Common myeloid progenitor, CD34-positive (primary cell): ENCODE measurements at regions not wholly inside any gene's neighbourhood (a gene's known extent, or its start where the extent isn't known, plus 50 kb on each side); places are given as distances from the start of the nearest gene placed in this dataset.

Experiments
- CTCF ChIA-PET: fragments of 350-600 bp; sonication (Branson Sonifier 250); formaldehyde crosslinking; loops from one replicate; lab custom pipeline; 2021; ENCODE audit warnings: antibody characterized with exemption; lab: Charles Lee
- POLR2A ChIA-PET: fragments of 350-600 bp; sonication (Branson Sonifier 250); formaldehyde crosslinking; loops from one replicate; lab custom pipeline; 2021; ENCODE audit warnings: antibody characterized with exemption; lab: Charles Lee
- DNase-seq, 3 donors: peaks; one replicate each; pipeline versions ENCODE4 v3.0.0 to v3.0.0-alpha.2; 2013
- H3K27ac ChIP-seq, 2 experiments: 1 replicate in 1 of 2; 2 replicates in 1 of 2; pipeline ENCODE4 v1.7.0; 2013; ENCODE audit warnings: inconsistent platforms in 2 of 2, low read length in 2 of 2, mild to moderate bottlenecking in 2 of 2, low read depth in 1 of 2, moderate library complexity in 1 of 2; ENCODE audit not compliant: severe bottlenecking in 2 of 2, insufficient read depth in 1 of 2, poor library complexity in 1 of 2
- H3K27me3 ChIP-seq, 5 experiments: replicated peaks in 2 of 5; 1 replicate in 3 of 5; 2 replicates in 2 of 5; pipeline versions ENCODE4 v1.6.1 to v1.7.0; 2013; ENCODE audit warnings: low read length in 4 of 5, mild to moderate bottlenecking in 2 of 5, moderate library complexity in 2 of 5, inconsistent platforms in 1 of 5; ENCODE audit not compliant: insufficient read depth in 5 of 5, control insufficient read depth in 4 of 5
- H3K36me3 ChIP-seq, 4 experiments: 1 replicate in 2 of 4; 2 replicates in 2 of 4; pipeline versions ENCODE4 v1.6.1 to v1.7.0; 2013; ENCODE audit warnings: low read length in 3 of 4, control low read depth in 1 of 4, mild to moderate bottlenecking in 1 of 4; ENCODE audit not compliant: control insufficient read depth in 4 of 4, insufficient read depth in 4 of 4
- H3K4me1 ChIP-seq, 4 experiments: 1 replicate in 3 of 4; 2 replicates in 1 of 4; pipeline versions ENCODE4 v1.6.1 to v1.7.1; 2013; ENCODE audit warnings: low read length in 3 of 4, mild to moderate bottlenecking in 3 of 4, control low read depth in 1 of 4, inconsistent platforms in 1 of 4, moderate library complexity in 1 of 4; ENCODE audit not compliant: control insufficient read depth in 4 of 4, insufficient read depth in 4 of 4; ENCODE audit errors: control extremely low read depth in 1 of 4
- H3K4me3 ChIP-seq, 7 experiments: 1 replicate in 4 of 7; 2 replicates in 3 of 7; pipeline versions ENCODE4 v1.5.1 to v1.7.0; 2013; ENCODE audit warnings: mild to moderate bottlenecking in 7 of 7, low read length in 6 of 7, moderate library complexity in 6 of 7, inconsistent platforms in 2 of 7, low read depth in 2 of 7, control low read depth in 1 of 7; ENCODE audit not compliant: insufficient read depth in 4 of 7, control insufficient read depth in 1 of 7; ENCODE audit errors: extremely low read depth in 1 of 7
- H3K9me3 ChIP-seq, 5 experiments: 1 replicate in 4 of 5; 2 replicates in 1 of 5; pipeline versions ENCODE4 v1.6.1 to v1.7.1; 2013; ENCODE audit warnings: low read length in 4 of 5, mild to moderate bottlenecking in 2 of 5, inconsistent platforms in 1 of 5, low read depth in 1 of 5, moderate library complexity in 1 of 5; ENCODE audit not compliant: control insufficient read depth in 4 of 5, insufficient read depth in 2 of 5; ENCODE audit errors: control extremely low read depth in 1 of 5
- WGBS: methylation state at CpG from one replicate; pipeline ENCODE4 v1.1.5; 2013; ENCODE audit not compliant: insufficient coverage; 5-methylcytosine and 5-hydroxymethylcytosine counted together

DNA sequence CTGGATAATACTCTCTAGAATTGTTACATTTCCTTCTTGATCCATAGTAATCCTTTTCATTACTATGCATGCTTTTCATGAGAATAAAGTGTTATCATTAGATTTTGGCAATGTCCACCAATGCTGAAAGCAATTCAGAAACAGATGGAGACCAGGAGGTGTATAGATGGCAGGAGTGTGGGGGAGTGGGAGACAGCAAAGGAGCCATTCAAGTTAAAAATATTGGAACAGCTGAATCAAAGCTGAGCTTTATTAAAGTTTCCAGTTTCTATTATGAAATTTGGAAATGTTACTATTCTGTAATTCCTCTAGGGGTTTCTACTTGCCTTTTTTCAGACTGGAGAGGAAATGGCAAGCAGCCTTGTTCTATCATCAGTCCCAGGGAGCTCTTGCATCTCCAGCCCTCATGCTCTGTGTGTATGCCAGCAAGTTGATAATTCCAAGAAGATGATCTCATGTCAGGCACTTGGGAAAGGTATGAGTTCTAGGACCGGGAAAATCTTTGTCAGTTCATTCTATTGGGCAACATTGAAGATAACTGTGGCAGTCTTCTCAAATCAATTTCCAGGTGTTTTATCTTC, 228.0 kb downstream of the CD109 start:
- ChIA-PET POLR2A (no interaction called here), CTCF (no interaction called here)
- DNase-seq = no peak
- peaks cover 0 to 7% (median 0%) of the 10 kb centered on the region in 5 experiments for H3K9me3 ChIP-seq
- 100% methylated on average over 1 of the region's 1 CpG for WGBS
- H3K4me1 ChIP-seq = no peaks in the 10 kb centered on the region
- no peaks in the 10 kb centered on the region for H3K36me3 ChIP-seq
- H3K4me3 ChIP-seq = no peak overlapping the region
- no peaks in the 10 kb centered on the region for H3K27me3 ChIP-seq
- H3K27ac ChIP-seq = no peak overlapping the region

DNA sequence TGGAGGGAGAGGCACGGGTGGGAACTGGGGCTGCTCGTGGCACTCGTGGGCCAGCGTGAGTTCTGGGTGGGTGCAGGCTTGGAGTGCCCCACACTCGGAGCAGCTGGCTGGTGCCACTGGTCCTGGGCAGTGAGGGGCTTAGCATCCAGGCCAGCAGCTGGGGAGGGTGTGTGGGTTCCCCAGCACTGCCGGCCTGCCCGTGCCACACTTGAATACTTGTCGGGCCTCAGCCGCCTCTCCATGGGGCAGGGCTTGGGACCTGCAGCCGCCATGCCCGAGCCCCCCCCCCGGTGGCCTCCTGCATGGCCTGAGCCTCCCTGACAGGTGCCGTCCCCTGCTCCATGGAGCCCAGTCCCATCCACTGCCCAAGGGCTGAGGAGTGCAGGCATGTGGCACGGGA, 207.2 kb downstream of the CD109 start:
- H3K36me3 ChIP-seq = no peaks in the 10 kb centered on the region
- H3K27ac ChIP-seq = no peak overlapping the region
- POLR2A ChIA-PET = no interaction called here
- H3K4me1 ChIP-seq = no peaks in the 10 kb centered on the region
- no peaks in the 10 kb centered on the region for H3K27me3 ChIP-seq
- WGBS = 100% methylated on average over 4 of the region's 14 CpGs
- DNase-seq = no peak
- H3K4me3 ChIP-seq = no peak overlapping the region
- CTCF ChIA-PET = interaction anchor here (0.6 kb wide), 1 partner anchor 49 kb away, joined by 3 read pairs; no protein-coding TSS in a partner anchor
- H3K9me3 ChIP-seq = peaks cover 1 to 17% (median 8%) of the 10 kb centered on the region in 5 experiments

DNA sequence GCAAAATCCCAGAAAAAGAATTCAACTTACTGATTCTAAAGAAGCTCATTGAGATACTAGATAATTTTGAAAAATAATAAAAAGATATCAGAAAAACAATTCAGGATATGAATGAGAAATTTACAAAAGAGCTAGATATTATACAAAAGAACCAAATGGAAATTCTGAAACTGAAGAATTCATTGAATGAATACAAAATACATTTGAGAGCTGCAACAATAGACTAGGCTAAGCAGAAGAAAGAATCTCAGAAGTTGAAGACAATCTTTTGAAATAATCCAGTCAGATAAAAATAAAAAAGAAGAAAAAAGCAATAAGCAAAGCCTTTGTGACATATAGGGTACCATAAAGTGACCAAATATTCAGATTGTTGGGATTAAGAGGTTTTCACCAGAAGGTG, 206.0 kb downstream of the CD109 start:
- Histone ChIP-seq H3K9me3 (peaks cover 1 to 16% (median 8%) of the 10 kb centered on the region in 5 experiments), H3K27me3 (no peaks in the 10 kb centered on the region), H3K36me3 (no peaks in the 10 kb centered on the region), H3K27ac (no peak overlapping the region), H3K4me3 (no peak overlapping the region), H3K4me1 (no peaks in the 10 kb centered on the region)
- ChIA-PET POLR2A (no interaction called here), CTCF (interaction anchor here (1.0 kb wide), 1 partner anchor 44 kb away, joined by 3 read pairs; no protein-coding TSS in a partner anchor)
- no peak for DNase-seq

DNA sequence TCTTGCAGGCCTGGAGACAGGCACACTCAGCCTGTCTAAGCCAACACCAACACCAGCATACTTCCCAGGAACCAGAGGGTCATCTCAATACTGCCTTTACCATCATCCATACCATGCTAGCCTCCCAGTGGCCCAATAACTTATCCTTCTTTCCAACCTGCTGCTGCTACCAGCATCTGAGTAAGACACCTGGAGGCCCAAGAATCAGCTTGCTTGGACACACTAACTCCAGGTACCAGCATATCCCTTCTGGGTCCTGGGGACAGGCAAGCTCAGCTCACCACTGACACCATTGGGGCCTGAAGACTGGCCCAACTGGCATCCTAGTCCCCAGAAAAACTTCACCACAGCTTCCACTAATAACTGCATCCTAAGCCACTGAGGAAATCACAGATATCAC, 205.3 kb downstream of the CD109 start:
- Histone ChIP-seq H3K36me3 (no peaks in the 10 kb centered on the region), H3K9me3 (peaks cover 1 to 16% (median 8%) of the 10 kb centered on the region in 5 experiments), H3K4me3 (no peak overlapping the region), H3K27ac (no peak overlapping the region), H3K27me3 (no peaks in the 10 kb centered on the region), H3K4me1 (no peaks in the 10 kb centered on the region)
- ChIA-PET CTCF (interaction anchor here (1.0 kb wide), 1 partner anchor 43 kb away, joined by 3 read pairs; no protein-coding TSS in a partner anchor), POLR2A (no interaction called here)
- DNase-seq = no peak

DNA sequence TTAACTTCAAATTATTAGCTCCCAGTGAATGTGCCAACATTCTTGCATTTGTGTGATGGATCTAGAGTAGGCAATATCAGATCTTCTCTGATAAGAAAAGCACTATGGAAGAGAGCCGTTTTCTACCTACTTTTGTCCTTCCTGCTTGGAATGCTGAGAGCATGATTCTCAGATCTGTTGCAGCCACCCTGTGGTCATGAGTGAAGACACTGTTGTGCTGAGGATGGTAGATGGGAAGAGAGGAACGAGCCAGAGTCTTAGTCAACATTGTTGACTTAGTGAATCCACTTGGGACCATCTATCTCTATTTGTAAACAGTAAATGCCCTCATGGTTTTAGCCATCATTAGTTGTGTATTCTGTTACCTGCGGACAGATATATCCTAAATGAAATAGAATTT, 202.6 kb downstream of the CD109 start:
- no peak for DNase-seq
- Histone ChIP-seq H3K27ac (no peak overlapping the region), H3K9me3 (peaks cover 1 to 16% (median 5%) of the 10 kb centered on the region in 5 experiments), H3K27me3 (no peaks in the 10 kb centered on the region), H3K4me3 (no peak overlapping the region), H3K36me3 (no peaks in the 10 kb centered on the region), H3K4me1 (no peaks in the 10 kb centered on the region)
- POLR2A ChIA-PET = no interaction called here
- CTCF ChIA-PET = no interaction called here
- WGBS = 33% methylated on average over 1 of the region's 3 CpGs

DNA sequence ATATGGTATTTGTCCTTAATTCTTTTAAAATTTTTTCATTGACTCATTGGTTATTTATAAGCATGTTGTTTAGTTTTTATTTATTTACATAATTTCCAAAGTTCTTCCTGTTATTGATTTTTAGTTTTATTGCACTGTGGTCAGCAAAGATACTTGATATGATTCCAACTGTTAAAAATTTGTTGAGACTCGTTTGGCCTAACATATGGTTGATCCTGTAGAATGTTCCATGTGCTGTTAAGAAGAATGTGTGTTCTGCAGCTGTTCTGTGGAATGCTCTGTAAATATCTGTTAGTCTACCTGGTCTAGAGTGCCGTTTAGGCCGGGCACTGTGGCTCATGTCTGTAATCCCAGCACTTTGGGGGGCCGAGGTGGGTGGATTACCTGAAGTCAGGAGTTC, 197.7 kb downstream of the CD109 start:
- Histone ChIP-seq H3K27me3 (no peaks in the 10 kb centered on the region), H3K4me1 (no peaks in the 10 kb centered on the region), H3K36me3 (no peaks in the 10 kb centered on the region), H3K9me3 (peaks cover 0 to 6% (median 1%) of the 10 kb centered on the region in 5 experiments), H3K27ac (no peak overlapping the region), H3K4me3 (no peak overlapping the region)
- CTCF ChIA-PET = no interaction called here
- POLR2A ChIA-PET = no interaction called here
- no peak for DNase-seq
- 94% methylated on average over 4 of the region's 4 CpGs for WGBS

DNA sequence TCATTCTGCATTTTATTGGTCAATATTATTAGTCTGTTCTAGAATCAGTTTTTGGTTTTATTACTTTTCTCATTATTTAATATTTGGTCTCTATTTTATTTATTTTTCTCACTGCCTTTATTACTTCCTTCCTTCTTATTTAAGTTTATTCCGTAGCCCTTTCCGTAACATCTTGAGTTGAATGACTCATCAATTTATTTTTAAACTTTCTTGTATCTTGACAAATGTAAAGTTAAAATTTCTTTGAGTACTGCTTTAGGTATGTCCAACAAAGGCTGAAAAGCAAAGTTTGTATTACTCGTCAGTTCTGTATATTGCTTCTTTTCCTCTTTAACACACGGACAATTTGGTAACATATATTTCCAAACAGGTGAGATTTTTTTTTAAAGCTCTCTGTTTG, 192.0 kb downstream of the CD109 start:
- Histone ChIP-seq H3K4me1 (peaks cover 0 to 9% (median 4%) of the 10 kb centered on the region in 4 experiments), H3K4me3 (no peak overlapping the region), H3K9me3 (peaks cover 0 to 3% (median 0%) of the 10 kb centered on the region in 5 experiments), H3K27me3 (no peaks in the 10 kb centered on the region), H3K27ac (no peak overlapping the region), H3K36me3 (no peaks in the 10 kb centered on the region)
- no CpG with 5 or more reads among the region's 4 CpGs for WGBS
- peak in 2 of 3 donors; percentile 28 to 68 for DNase-seq
- CTCF ChIA-PET = no interaction called here
- POLR2A ChIA-PET = no interaction called here
